GM12874 (cell line): ENCODE measurements at regions not wholly inside any gene's neighbourhood (a gene's known extent, or its start where the extent isn't known, plus 50 kb on each side); places are given as distances from the start of the nearest gene placed in this dataset.

Experiments
- TF ChIP-seq, protein P1 (sequence below): IDR thresholded peaks from 2 replicates; pipeline ENCODE4 v1.5.1; 2011; ENCODE audit warnings: low read depth, mild to moderate bottlenecking, control low read depth, low read length, moderate library complexity; ENCODE audit not compliant: insufficient read depth

DNA sequence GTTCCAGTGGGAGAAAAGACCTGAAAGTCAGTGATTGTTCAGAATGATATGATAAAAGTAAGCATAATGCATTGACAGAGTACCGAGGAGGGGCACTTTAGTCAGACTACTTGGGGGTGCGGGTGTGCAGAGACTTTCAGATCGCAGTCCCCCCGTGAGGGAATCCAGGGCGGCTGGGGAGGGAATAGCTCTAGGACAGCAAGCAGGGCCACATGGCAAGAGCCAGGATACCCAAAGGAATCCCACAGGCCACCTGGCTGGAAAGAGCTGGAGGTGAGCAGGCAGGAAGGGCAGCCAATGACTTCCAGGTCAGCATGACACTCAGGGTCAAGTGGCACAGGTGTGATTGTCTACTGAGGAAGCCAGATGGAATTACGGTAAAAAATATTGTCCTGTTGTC, 157.5 kb downstream of the CYP26B1 start:
- TF ChIP-seq, protein P1, sequence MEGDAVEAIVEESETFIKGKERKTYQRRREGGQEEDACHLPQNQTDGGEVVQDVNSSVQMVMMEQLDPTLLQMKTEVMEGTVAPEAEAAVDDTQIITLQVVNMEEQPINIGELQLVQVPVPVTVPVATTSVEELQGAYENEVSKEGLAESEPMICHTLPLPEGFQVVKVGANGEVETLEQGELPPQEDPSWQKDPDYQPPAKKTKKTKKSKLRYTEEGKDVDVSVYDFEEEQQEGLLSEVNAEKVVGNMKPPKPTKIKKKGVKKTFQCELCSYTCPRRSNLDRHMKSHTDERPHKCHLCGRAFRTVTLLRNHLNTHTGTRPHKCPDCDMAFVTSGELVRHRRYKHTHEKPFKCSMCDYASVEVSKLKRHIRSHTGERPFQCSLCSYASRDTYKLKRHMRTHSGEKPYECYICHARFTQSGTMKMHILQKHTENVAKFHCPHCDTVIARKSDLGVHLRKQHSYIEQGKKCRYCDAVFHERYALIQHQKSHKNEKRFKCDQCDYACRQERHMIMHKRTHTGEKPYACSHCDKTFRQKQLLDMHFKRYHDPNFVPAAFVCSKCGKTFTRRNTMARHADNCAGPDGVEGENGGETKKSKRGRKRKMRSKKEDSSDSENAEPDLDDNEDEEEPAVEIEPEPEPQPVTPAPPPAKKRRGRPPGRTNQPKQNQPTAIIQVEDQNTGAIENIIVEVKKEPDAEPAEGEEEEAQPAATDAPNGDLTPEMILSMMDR, result no peak

DNA sequence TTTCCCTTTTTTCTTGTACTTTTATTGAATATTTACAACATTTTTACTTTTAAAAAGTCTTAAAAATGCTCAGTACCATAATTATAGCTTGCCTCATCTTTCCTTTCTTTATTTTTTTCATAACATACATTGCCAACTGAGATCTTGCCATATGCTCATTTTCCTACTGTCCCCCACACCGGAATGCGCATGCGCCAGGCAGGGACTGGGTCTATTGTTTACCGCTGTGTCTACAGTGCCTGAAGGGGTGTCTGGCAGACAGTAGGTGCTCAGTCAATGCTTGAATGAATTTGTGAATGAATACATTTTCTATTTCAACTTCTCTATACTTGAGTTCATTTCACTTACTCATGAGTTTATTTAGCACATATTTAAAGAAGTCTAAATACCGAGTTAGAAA, 158.0 kb downstream of the CYP26B1 start:
- TF ChIP-seq, protein P1, result no peak

DNA sequence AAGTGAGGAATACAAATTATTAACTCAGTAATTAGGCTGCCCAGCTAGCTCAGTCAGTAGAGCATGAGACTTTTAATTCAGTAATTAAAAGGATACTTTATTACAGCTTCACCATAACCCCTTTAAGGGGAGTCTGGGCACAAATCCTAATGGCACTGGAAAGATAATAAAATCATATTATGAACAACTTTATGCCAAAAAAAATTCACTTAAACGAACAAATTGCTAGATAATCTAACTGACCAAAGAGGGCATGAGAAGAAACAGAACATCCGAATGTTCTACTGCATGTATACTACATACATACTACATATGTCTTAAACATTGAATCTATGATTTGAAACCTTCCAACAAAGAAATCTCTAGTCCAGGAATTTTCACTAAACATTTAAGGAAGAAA, 159.5 kb downstream of the CYP26B1 start:
- TF ChIP-seq, protein P1, result no peak

DNA sequence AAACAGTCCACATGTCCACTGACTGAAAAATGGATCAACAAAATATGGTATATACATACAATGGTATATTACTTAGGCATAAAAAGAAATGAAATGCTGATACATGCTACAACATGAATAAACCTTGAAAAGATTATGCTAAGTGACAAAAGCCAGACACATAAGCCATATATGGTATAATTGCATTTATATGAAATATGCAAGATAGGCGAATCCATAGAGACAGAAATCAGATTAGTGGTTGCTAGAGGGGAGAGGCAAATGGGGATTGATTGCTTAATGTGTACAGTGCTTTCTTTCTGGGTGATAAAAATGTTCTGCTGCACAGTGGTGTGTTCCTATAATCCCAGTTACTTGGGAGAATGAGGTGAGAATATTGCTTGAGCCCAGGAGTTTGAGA, 171.0 kb downstream of the CYP26B1 start:
- TF ChIP-seq, protein P1, result no peak

DNA sequence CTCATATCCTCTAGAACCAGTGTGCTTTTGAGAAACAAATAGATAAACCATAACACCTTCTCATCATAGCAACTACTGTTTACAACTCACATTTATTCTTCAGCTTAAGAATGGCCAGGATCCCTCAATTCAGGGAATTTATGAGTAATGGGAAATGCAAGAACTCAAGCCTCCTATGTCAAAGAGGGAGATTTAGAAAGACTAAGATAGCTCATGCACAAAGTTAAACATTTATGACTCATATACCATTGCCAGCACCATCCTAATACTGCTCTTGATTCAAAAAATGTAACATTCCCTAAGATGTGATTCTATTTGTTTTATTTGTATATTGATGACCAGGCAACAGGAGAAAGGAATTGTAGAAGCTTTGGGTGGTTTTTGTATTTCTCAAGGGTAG, 172.8 kb downstream of the CYP26B1 start:
- TF ChIP-seq, protein P1, result no peak

DNA sequence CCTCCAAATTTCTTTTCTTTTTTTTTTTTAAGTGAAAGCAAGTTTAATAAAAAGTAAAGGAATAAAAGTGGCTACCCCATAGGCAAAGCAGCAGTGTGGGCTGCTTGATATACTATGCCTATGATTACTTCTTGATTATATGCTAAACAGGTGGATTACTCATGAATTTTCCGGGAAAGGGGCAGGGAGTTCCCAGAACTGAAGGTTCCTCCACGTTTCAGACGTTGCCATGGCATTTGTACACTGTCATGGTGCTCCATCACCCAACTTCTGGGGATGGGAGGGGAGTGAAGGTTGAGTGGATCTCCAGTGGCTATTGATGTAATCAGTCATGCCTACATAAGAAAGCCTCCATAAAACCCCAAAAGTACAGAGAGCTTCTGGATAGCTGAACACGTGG, 176.2 kb downstream of the CYP26B1 start:
- TF ChIP-seq, protein P1, result no peak

DNA sequence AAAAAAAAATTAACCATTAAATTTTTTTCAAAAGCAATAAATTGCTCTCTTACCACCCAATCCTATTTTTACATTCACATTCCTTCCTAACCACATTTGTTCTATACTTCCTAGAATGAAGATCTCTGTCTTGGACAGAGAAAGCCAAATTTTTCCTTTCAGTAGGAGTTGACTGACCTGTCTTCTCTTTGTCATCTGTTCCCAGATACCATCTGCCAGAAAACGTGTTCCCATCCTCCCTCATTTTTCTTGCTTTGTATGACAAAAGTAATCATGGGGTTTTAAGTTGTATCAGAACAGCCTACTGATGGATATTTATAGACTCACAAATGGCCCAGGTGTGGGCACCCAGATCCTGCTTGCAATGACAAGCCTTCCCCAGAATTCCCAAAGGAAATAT, 182.1 kb downstream of the CYP26B1 start:
- TF ChIP-seq, protein P1, result no peak
